WTC11 (cell line): ENCODE measurements at regions not wholly inside any gene's neighbourhood (a gene's known extent, or its start where the extent isn't known, plus 50 kb on each side); places are given as distances from the start of the nearest gene placed in this dataset.

Source experiments
- ATF2 ChIP-seq: sonication (generic); formaldehyde crosslinking; IDR thresholded peaks from 2 replicates; pipeline ENCODE4 v1.8.1; 2022; ENCODE audit warnings: low read depth, missing genetic modification reagents, borderline replicate concordance
- CTCF ChIP-seq: fragments of 200-600 bp; IDR thresholded peaks from 2 replicates; pipeline ENCODE4 v1.8.0; 2022; ENCODE audit warnings: antibody characterized with exemption
- GABPB1 ChIP-seq: sonication (generic); formaldehyde crosslinking; IDR thresholded peaks from 2 replicates; pipeline ENCODE4 v1.8.1; 2023; ENCODE audit warnings: mild to moderate bottlenecking, missing genetic modification reagents
- MXD4 ChIP-seq: fragments of 250-450 bp; sonication (Bioruptor Pico); IDR thresholded peaks from 2 replicates; pipeline ENCODE4 v1.8.0; 2021; ENCODE audit warnings: mild to moderate bottlenecking, moderate library complexity, borderline replicate concordance
- NR2C2 ChIP-seq: sonication (generic); formaldehyde crosslinking; IDR thresholded peaks from 2 replicates; pipeline ENCODE4 v1.8.0; 2022; ENCODE audit warnings: mild to moderate bottlenecking, missing genetic modification reagents
- TEAD4 ChIP-seq: sonication (generic); formaldehyde crosslinking; IDR thresholded peaks from 2 replicates; pipeline ENCODE4 v1.8.0; 2022; ENCODE audit warnings: mild to moderate bottlenecking, missing genetic modification reagents
- ZNF121 ChIP-seq: sonication (generic); formaldehyde crosslinking; IDR thresholded peaks from 2 replicates; pipeline ENCODE4 v1.8.0; 2023; ENCODE audit warnings: missing genetic modification reagents

GRCh38 chr18:47425365-47425764 lies 173.9 kb upstream of the SKOR2 start:
- TF ChIP-seq CTCF (no peak), NR2C2 (CRISPR knock-in tag) (no peak), TEAD4 (CRISPR knock-in tag) (no peak), ATF2 (CRISPR knock-in tag) (no peak), MXD4 (CRISPR knock-in tag) (no peak), ZNF121 (CRISPR knock-in tag) (no peak), GABPB1 (CRISPR knock-in tag) (no peak)
